ENCODE measurements at regions not wholly inside any gene's neighbourhood (a gene's known extent, or its start where the extent isn't known, plus 50 kb on each side); places are given as distances from the start of the nearest gene placed in this dataset.
"Not testable (repeated sequence)": the region's sequence is repeated elsewhere in the genome, so short reads cannot be mapped to it uniquely, and the experiment has no call there.

- TF ChIP-seq CTCF, POLR2A, POLR2AphosphoS5 (IDR thresholded peaks at IDR 0.05): not testable (repeated sequence)
Observed at GRCh38 chrX:39068634-39069033, 267.4 kb downstream of the MID1IP1 start.
